ENCODE measurements at regions not wholly inside any gene's neighbourhood (a gene's known extent, or its start where the extent isn't known, plus 50 kb on each side); places are given as distances from the start of the nearest gene placed in this dataset.
"Not testable (repeated sequence)": the region's sequence is repeated elsewhere in the genome, so short reads cannot be mapped to it uniquely, and the experiment has no call there.

DNA sequence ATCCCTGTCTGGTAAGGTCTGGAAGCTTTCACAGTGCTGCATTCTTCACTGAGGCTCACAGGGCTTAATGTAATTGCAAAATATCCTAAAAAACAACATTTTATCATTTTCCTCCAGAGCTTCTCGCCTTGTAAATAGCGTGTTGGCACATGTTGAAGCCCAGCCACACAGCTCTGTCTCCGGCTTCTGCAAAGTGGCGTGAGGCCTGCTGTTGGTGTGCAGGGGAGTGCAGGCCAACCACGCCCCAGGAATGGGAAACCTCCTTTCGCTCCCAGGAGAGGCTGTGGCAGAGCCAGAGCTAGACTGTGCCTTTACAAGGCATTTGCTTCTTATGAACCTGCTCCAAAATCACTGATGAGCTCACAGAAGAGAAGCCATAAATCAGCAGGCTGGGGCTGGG is 248.2 kb upstream of the MAF start:
- intact Hi-C loops (cut with DNase I), result no loop called here
- DNase-seq, result no peak

DNA sequence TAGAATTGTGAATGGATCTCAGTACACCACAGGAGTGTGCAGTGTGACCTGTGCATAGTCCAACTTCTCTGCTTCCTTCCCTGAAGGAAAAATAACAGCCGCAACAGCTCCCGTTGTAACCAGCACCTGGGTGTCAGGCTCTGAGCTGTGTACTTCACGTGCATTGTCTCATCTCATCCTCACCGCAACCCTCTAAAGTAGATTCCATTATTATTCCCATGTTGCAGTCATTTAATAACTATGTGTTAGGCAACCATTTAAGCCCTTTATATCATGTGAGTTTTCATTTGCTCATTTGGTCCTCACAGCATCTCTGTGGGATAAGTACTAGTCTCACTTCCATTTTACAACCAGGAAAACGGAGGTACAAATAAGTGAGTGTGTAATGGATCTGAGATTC is 247.0 kb upstream of the MAF start:
- intact Hi-C loops (cut with DNase I), result no loop called here
- no peak for DNase-seq

DNA sequence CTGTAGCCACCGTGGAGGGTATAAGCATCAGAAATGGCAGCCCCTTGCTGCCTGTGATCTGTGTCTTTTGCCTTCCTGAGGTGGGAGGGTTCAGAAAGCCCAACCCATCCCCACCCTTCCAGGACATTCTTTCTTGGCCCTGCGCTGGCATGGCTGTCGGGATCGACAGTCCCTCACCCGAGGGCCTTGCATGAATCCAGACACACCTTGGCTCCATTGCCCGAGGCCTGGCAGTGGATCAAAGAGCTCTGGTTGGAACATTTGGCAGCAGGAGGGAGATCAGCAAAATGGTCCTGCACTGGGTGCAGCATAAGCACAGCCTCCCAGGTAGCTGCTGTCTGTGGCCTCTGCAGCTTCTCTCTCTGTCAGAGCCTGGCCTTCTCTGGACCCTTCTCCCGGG is 246.6 kb upstream of the MAF start:
- intact Hi-C loops (cut with DNase I), result no loop called here
- DNase-seq, result no peak

DNA sequence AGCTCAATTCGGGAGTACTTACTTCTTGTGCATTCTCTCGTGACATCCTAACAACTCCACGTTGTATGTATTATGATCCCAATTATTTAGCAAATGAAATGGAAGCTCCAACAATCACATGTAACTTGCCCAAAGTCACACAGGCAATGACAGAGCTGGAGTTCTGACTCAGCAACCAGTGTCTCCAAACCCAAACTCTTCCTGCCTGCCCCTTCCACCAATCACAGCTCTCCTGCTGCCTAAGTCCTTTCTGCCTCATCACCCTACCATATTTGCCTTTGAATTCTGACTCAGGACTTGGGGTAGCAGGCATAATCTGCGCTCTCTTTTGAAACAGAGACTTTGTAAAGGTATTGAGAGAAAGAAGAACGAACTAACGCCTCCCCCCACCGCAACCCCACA is 245.2 kb upstream of the MAF start:
- intact Hi-C loops (cut with DNase I), result no loop called here
- no peak for DNase-seq

DNA sequence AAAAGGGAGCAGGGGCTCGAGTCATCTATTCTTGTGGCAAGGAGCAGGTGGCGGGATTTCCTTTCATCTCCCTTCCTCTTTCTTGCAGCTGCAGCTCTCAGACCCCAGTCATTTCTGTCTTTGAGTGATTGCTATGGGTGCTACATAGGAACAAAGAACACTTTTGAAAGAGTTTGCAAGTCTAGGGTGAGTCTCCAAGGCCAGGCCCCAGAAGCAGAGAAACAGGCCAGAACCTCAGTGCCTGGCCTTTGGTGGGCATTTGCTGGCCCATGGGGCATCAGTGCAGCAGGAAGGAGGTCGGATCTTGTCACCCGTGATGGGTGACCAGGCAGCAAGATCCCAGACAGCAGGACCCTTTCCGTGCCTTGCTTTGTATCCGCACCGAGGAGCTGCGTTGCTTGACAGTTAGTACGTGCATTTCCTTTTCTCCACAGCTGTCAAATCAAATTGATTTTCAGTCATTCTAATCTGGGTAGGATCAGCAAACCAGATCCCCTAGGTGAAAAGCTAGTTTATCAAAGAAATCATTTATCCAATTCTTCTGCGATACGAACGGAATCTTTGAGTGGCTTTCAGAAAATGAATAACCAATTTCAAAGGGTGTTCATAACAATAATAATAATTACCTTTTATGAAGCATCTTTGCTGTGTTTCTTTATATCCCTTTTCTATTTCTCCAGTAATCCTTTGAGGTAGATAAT is 244.6 kb upstream of the MAF start:
- intact Hi-C loops (cut with DNase I), result no loop called here
- DNase-seq, result no peak

DNA sequence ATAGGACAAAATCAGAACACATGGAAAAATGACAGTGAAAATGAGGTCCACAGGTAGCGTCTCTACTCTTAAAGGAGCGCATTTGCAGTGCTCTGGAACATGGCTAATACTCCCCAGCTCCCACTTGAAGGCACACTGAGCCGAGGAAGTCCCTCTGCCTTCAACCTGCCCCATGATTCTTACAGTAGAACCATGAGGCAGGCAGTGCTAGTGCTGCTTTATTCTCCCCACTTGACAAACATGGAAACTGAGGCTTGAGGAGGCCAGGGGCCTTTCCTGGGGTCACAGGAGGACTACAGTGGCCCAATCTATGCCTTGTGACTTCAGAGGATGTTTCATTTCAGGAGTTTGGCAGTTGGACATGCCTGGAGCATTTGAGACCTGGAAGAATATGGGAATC is 244.1 kb upstream of the MAF start:
- DNase-seq, result no peak
- intact Hi-C loops (cut with DNase I), result no loop called here

DNA sequence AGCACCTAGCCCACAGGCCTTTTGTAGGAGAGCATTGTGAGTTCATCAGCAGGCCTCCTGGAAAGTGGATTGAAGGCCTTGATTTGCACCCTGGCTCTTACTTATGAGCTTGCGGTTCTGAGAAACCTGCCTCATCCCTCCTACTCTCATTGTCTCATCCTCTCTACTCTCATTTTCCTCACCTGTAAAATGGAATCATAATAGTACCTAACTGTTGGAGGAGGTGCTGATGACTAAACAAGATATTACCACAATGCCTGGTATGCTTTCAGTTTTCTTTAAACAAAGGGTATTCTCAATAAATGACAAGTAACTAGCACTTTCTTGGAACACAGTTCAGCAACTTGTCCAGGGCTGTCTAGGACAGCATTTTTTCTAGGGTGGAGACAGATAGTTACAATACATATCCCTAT is 243.1 kb upstream of the MAF start:
- DNase-seq, result no peak
- intact Hi-C loops (cut with DNase I), result no loop called here

DNA sequence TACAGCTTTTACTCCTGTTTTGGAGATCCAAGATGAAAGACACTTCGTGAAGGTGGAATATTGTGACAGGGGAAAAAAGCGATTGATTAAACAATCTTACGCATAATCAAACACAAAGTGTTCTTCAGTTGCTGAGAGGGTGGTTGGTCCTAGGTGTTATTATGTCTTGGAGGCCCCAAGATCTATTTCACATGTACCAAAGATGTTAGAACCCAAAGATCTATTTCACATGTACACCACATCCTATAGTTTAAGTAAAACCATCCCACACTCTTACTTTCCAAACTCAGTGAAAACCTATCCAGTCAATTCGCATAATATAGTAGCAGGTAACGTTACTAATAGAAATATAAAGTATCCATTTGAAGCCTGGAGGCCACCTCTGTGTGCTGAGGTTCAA is 242.6 kb upstream of the MAF start:
- intact Hi-C loops (cut with DNase I), result no loop called here
- DNase-seq, result no peak

DNA sequence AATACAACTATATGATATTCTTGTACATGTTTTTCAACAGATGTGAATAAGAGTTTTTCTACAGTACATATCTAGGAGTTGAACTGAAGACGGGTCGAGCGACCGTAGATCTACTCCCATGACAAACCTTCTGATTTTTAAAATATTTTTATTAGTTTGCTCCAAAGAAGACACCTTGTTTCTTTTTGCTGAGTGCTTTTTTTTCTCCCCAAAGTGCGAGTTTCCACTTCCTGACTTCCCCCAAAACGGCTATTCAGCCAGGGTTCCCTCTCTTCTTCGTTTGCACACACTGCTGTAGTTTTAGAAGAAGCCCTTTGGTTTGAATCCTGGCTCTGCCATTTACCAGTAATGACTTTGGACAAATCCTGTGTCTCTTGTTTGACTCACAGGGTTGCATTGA is 241.7 kb upstream of the MAF start:
- intact Hi-C loops (cut with DNase I), result no loop called here
- DNase-seq, result no peak

DNA sequence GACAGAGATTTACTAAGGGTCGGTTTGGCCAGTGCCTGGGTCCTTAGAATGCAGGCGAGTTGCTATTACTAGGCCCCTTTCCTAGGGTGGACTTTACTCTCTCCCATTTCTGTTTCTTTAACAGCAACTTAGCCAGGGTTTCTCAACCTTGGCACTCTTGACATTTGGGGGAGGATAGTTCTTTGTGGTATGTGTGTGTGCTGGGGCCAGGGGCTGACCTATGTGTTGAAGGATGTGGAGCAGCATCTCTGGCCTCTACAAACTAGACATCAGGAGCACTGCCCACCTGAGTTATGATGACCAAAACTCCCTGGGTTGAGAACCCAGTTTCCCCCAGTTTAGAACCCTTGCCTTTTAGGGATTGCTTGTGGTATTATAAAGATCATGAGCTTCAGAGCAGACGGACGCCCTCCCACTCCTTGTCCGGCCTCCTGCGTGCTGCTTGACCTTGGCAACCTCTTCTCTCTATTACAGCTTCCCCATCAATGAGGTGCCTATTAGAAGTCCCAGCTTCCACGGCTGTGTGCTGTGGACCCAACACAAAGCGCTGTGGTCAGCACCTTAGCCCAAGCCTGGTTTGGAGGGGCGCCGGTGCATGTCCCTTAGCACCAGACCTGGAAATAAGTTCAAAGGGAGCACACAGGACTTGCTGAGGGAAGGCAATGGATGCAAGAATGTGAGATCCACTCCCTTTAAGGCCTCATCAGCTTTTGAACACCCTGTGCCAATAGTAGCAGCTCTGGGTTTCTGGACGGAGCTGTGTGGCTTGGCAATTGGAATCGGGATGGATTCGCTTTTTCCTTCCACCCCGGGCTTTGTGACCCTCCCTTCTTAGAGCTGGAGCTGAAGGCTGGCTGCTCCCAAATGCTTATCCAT is 239.2 kb upstream of the MAF start:
- intact Hi-C loops (cut with DNase I), result no loop called here

DNA sequence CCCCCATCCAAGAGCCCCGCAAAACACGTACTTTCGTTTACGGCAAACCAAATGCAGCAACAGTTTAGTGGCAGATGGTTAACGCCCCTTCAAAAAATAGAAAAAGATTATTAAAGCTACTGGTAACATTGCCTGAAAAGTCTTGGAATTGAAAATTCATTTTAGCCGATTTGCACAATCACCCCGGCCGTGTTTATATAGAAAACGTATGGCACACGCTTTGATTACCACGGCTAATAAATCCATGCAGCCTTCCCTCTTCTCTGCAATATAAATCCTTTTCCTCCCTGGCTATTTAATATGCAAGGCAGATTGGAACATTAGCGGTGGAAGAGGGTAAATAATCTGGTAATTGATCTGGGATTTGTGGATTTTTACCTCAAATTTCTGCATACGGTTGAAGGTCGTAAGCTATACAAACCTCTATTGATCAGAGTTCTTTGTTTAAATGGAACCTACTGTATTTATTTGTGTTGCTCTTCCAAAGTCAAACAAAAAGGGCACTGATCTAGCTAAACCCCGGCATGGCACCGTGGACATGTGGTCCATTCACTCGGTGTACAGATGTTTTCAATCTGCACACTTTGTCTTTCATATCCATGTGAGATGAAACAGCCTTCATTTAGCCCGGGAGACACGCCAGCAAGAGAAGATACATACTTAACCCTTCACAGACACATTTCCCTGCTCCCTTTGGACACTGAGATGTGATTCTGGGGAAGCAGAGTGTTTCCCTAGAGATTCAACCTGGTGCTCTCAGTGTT is 238.1 kb upstream of the MAF start:
- peak in 4 of 42 donors; percentile 5 to 18 (median 8) for DNase-seq

More for the DNA sequence above, 239.2 kb upstream of the MAF start:
- DNase-seq, result no peak

DNA sequence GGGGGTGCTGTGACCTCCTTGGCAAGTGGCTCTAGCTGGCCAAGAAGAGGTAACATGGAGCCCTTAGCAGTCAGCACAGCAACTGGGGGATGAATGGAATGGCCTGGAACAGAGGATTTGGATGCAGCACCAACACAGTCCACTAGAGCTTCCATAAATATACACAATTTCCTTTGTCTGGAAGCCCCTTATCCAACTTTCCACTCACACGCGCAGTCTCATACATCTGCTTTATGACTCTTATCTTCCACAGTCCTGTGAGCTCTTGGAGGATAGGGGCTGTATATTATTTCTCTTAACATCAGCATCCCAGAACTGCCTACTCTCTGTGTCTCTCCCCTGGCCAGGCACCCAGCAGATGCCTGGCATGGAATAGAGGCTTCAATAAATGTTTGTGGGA is 235.6 kb upstream of the MAF start:
- DNase-seq, result no peak
- intact Hi-C loops (cut with DNase I), result no loop called here

More for the DNA sequence above, 238.1 kb upstream of the MAF start:
- intact Hi-C loops (cut with DNase I), result no loop called here

DNA sequence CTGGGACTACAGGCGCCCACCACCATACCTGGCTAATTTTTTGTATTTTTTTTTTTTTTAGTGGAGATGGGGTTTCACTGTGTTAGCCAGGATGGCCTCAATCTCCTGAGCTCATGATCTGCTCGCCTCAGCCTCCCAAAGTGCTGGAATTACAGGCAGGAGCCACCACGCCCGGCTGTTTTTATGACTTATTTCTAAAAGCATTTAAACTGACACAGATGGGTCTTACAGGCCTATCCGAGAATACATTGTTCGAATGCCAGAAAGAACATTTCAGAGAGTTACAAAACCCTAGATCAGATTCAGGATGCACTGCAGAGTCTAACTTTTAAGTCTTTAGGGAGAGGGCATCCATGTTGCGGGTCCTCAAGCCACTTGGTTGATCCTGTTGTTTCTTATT is 234.7 kb upstream of the MAF start:
- intact Hi-C loops (cut with DNase I), result no loop called here
- no peak for DNase-seq

DNA sequence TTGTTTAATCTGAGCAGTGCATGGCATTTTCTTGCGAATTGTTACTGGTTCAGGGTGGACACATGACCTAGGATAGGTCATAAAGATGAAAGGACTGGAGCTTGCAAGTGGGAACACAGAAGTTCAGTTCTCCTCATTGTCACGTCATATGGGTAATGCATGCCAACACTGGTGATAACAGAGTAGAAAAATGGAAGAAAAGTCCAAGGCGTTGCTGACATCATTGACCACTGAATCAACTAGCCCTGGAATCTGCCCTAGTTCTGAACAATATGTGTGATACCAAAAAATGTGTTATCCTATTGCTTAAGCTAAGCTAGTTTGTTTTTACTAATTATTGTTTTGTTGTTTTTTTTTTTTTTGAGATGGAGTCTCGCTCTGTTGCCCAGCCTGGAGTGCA is 234.2 kb upstream of the MAF start:
- intact Hi-C loops (cut with DNase I), result no loop called here
- DNase-seq, result no peak

DNA sequence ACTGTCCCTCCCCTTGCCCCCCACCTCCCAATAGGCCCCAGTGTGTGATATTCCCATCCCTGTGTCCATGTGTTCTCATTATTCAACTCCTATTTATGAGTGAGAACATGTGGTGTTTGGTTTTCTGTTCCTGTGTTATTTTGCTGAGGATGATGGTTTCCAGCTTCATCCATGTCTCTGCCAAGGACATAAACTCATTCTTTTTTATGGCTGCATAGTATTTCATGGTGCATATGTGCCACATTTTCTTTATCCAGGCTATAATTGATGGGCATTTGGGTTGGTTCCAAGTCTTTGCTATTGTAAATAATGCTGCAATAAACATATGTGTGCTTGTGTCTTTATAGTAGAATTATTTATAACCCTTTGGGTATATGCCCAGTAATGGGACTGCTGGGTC is 233.5 kb upstream of the MAF start:
- DNase-seq; intact Hi-C loops (cut with DNase I): not testable (repeated sequence)

DNA sequence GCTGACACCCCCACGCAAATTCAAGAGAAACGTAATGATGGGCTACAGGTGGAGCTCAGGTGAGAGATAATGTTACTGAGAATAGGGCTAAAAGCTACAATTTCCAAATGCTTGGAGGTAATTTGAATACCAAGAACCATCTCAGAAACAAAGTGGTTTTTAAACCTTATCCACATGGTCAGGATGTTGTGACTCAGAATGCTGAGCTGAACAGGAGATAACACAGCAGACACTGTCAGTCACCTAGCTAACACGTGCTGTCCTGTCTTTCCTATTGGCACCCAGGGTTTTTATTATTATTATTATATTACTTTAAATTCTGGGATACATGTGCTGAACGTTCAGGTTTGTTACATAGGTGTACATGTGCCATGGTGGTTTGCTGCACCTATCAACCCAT is 233.0 kb upstream of the MAF start:
- DNase-seq, result no peak
- intact Hi-C loops (cut with DNase I), result no loop called here

DNA sequence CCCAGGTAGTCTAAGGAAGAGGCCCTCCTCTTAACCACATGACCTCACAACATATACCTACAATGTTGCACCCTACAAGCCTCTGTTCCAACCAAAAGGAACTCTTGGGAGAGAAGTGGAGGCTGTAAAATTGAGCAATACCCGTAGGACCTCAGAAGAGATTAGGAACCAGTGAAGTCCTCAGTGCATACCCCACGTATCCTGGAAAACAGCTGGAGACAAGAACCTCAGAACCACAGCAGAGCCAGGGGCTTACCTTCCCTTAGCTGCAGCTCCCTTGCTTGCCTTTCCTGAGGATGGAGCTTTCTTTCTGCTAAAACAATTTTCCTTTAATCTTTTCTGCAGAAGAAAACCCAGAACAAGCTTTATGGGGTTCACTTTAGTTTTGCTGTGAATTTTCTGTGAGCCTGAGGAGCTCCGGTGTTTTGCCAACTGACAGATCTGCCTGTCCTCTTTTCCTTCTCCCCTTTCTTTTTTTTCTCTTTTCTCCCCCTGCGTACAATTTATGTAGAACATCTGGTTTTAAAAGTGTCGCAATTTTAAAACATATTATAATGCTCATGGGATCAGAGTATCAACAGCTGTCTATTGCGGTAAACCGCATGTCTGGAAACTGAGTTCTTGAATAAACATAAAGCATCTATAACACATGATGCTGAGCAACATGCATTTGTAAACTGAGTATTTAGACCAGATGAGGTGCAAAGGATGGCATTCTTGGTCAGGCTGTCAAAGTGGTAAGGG is 226.4 kb upstream of the MAF start:
- no peak for DNase-seq
- intact Hi-C loops (cut with DNase I), result no loop called here

DNA sequence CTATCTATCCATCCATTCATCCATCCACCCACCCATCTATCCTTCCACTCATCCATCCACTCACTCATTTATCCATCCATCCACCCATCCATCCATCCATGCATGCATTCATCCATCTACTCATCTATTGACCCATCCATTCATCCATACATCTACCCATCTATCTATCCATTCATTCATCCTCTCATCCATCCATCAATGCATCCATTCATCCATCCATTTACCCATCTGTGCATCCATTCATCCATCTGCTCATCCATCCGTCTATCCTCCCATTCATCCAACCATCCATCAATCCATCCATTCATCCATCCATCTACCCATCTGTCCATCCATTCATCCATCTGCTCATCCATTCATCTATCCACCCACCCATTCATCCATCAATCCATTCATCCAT is 224.5 kb upstream of the MAF start:
- intact Hi-C loops (cut with DNase I), result no loop called here
- DNase-seq, result no peak

DNA sequence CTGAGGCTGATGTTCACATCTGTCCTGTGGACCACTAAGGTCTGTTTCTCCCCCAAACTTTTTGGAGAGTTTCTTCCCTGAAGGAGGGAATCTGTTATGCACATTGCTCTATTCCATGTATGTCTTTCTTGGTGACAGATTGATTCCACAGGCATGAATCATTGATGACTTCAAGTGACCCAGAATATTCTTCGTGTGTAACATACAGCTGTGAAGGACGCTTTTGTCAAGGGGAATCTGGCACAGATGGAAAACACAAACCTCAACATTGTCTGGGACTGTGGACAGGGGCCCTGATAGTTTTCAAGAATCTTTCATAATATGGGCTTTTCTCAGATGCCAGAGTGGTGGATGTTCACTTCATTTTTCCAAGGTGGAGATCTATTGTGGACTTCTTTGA is 223.1 kb upstream of the MAF start:
- intact Hi-C loops (cut with DNase I), result no loop called here
- no peak for DNase-seq

All from head of caudate nucleus (tissue), 42 donors.